ENCODE measurements at regions not wholly inside any gene's neighbourhood (a gene's known extent, or its start where the extent isn't known, plus 50 kb on each side); places are given as distances from the start of the nearest gene placed in this dataset.
"Not testable (repeated sequence)": the region's sequence is repeated elsewhere in the genome, so short reads cannot be mapped to it uniquely, and the experiment has no call there.

DNA sequence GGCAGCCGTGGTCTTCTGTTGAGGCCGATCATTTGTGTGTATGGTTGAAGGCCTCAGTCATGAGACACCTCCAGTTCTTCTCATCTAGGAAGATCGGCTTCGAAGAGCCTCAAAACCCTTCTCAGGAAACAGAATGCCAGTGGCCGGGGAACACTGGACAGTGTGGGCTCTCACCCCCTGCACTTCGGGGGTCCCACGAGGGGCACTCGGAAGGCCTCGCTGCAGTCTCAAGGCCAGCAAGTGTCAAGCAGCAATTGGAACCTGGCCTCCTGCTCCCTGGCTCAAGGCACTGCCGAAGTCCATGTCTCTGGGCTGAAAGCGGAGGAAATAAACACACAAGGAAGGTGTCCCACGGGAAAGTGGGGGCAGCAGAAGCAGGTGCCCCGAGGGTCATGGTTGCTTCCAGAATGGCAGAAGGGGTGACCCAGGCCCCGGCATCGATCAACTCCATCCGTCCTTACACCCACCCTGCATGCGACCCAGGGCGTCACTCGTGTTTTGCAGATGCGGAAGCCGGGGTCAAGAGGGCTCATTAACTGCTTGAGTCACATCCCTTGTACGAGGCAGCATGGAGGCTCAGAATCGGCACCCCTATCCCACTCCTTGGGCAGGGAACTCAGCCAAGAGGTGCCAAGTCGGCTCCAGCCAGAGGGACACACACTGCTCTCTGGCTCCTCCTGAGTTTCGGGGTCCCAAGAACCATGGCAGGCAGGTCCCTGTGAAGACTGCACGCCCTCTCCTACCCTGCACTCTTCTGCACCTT is 231.3 kb upstream of the SHH start:
- intact Hi-C loops (cut with micrococcal nuclease): no loop called here

- intact Hi-C loops (cut with micrococcal nuclease): no loop called here
Measured at GRCh38 chr7:156041398-156041797, 229.1 kb upstream of the SHH start.

DNA sequence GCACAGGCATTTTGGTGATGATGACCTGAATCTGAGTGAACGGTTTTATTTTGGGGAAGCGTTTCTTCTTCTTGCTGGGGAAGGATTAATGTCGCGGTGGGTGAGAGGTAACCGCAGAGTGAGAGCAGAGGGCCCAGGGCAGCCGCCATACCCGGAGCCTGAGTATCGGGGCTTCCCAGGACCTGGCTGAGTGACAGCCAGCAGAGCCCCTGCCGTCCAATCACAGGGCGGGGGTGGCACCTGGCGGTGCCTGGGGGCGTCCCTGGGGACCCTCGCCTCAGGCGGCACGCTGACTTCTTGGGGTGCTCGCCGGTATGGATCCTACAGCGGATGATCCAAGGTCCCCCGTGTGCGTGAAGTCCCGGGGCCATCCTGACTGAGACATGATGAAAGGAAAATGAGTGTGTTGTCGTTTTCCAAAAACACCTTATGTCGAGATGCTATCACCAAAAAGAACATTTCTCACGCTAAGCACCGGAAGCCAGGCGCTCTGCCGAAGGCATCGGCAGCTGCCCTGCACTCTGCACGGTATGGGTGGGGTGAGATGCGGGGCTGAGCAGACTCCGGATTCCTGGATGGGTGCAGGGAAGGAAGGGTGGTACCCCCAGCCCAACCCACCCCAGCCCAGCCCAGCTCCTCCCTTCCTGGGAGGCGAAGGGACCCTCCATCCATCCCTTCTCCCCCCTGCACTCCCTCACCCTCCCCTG is 227.9 kb upstream of the SHH start:
- intact Hi-C loops (cut with micrococcal nuclease): no loop called here

DNA sequence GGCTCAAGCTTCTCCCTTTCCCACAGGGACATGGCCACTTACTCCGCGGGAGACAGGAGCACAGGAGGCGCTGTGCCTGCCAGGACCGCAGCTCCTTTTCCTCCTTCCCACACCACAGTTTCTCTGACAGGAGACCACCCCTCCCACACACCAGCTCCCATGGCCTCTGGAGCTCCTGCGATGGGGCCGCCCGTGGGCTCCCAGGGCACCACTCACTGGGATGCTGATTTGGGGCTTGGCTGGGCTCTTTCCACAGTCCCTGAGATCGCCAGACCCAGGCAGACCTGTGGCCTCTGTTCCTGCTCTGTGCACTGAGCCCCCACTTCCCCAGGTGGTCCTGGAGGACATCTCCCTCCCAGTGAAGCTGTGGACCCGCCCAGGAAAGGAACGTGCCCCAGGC is 226.9 kb upstream of the SHH start:
- intact Hi-C loops (cut with micrococcal nuclease): no loop called here

DNA sequence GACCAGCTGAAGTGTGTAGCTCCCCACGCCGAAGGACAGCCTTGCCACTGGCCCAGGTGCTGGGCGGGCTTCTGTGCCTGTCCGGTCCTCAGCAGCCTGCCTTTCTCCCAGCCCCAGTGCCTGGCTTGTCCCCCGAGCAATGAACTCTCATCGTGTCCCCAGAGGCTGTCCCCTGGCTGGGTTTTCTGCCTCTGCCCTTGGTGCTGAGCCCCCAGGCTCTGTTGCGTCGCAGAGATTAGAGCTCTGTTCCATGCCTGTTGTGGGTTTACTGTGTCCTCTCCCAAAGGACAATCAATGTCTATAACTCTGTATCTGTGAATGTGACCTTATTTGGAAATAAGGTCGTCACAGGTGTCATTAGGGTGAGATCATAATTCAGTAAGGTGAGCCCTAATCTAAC is 226.1 kb upstream of the SHH start:
- intact Hi-C loops (cut with micrococcal nuclease): no loop called here

DNA sequence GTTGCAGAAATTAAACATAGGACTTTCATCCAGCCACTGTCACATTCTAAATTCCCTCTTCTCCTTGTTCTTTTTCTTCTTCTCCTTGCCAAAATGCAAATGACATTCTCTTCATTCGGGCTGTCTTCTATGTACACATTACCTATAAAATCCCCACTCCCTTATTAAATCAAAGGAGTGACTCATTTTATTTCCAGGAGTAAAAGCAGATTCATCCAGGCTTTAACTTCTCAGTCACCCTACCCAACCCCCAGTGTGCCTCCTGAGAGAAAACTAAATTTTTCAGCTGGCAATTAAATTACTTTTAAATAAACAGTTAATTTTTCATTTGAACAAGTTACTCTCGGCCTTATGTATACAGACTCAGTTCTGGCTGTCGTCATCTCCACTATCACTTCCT is 223.9 kb upstream of the SHH start:
- intact Hi-C loops (cut with micrococcal nuclease): no loop called here

DNA sequence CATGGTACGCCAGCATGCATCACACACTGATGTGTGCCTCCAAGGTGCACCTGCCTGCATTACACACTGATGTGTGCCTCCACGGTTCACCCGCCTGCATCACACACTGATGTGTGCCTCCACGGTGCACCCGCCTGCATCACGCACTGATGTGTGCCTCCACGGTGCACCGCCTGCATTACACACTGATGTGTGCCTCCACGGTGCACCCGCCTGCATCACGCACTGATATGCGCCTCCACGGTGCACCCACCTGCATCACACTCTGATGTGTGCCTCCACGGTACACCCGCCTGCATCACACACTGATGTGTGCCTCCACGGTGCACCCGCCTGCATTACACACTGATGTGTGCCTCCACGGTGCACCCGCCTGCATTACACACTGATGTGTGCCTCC is 223.1 kb upstream of the SHH start:
- intact Hi-C loops (cut with micrococcal nuclease): not testable (repeated sequence)

GRCh38 chr7:156034397-156034796 is 222.1 kb upstream of the SHH start:
- intact Hi-C loops (cut with micrococcal nuclease): no loop called here

- intact Hi-C loops (cut with micrococcal nuclease): no loop called here
Measured at GRCh38 chr7:156032973-156033372, 220.7 kb upstream of the SHH start.

- intact Hi-C loops (cut with micrococcal nuclease): no loop called here
Measured at GRCh38 chr7:156031679-156032478, 219.6 kb upstream of the SHH start.

DNA sequence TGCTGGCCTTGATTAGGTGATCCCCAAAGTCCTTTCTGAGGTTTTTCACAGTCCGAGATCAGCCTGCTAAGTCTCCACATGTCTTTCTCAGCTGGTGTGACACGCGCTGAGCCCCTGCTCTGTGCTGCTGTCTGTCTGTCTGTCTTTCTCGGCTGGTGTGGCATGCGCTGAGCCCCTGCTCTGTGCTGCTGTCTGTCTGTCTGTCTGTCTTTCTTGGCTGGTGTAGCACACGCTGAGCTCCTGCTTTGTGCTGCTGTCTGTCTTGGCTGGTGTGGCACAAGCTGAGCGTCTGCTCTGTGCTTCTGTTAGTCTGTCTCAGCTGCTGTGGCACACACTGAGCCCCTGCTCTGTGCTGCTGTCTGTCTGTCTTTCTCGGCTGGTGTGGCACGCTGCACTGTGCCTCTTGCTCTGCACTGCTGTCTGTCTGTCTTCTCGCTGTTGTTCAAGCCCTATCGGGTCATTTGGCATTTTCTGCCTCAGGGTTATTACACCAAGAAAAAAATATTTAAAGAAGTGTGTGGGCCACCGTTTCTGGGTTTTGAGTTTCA is 217.3 kb upstream of the SHH start:
- intact Hi-C loops (cut with micrococcal nuclease): no loop called here

- intact Hi-C loops (cut with micrococcal nuclease): no loop called here
Measured at GRCh38 chr7:156028521-156028920, 216.3 kb upstream of the SHH start.

DNA sequence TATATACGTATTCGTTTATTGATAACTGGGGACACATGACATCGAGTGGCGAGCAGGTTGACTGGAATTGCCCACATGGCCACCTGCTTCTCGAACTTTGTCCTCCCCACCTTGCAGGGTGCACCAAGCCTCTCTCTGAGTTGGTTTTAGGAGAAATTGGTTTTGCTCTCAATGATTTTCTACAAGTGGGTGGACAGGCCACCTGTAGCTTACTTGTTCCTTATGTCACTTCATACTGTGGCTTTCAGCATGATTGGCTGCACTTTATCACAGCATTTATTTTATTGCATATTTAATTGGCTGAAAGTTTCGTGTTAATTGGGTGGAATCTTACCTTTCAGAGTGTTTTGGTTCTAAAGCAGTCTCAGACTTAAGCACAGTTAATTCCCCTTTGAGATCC is 215.6 kb upstream of the SHH start:
- intact Hi-C loops (cut with micrococcal nuclease): no loop called here

- intact Hi-C loops (cut with micrococcal nuclease): no loop called here
Measured at GRCh38 chr7:156026603-156027002, 214.3 kb upstream of the SHH start.

DNA sequence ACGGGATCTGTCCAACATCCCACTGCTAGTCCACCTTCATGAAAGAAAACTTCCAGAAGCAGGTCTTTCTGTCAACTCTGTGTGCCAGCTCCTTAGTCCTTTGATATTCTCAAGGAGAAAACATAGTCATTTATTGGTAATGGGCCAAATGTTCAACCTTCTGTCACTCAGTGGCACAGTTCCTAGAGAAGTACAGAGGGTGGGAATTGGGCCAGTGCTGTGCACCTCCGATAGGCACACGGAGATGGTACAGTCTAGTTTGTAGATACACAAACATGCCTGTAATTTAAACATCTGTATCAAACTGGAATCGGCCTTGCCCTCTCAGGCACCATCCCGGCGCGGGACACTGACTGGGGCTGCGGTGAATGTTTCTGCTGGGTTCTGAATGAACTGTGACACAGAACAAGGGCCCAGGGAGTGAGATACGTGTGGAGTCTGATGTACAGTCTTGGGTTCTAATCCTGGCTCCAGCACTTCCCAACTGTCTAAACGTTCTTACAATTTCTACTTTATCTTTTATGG is 213.9 kb upstream of the SHH start:
- intact Hi-C loops (cut with micrococcal nuclease): no loop called here

- intact Hi-C loops (cut with micrococcal nuclease): no loop called here
Measured at GRCh38 chr7:156025675-156026074, 213.4 kb upstream of the SHH start.

DNA sequence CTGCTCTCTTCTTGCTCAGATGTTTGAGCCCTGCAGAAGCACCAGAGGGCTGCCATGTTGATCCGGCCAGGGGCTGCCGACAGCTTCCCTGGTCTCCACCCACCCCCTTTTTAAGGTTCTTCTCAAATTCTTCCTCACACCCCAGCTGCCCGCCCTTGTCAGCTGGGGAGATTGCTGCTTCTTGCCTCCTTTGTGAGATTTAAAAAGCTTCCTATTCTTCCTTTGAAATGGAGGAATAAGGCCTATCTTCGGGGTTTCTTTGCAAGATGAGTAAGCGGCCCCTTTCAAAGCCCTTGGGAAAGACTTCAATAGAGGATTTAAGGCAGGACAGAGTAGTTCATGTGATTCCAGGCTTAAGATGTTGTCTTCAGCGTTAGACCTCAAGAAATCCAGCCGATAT is 211.9 kb upstream of the SHH start:
- intact Hi-C loops (cut with micrococcal nuclease): no loop called here

- intact Hi-C loops (cut with micrococcal nuclease): no loop called here
Measured at GRCh38 chr7:156022483-156023459, 210.5 kb upstream of the SHH start.

DNA sequence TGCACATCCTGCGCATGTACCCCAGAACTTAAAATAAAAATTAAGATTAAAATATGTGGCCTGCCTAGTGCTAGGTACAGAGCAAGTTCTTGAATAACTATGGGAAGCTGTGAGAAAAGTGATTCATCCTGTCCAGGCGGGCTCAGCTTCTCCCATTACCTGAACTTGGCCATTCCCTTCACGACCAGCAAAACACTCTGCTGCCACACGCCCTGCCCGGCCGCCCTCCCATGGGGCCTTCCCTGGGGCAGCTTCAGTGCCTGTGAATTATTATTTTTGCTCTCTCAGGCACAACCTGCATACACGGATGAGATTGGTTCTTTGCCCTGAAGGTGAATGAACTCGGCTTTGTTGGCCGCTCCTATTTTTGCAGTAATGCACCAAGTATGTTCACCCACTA is 209.2 kb upstream of the SHH start:
- intact Hi-C loops (cut with micrococcal nuclease): no loop called here

DNA sequence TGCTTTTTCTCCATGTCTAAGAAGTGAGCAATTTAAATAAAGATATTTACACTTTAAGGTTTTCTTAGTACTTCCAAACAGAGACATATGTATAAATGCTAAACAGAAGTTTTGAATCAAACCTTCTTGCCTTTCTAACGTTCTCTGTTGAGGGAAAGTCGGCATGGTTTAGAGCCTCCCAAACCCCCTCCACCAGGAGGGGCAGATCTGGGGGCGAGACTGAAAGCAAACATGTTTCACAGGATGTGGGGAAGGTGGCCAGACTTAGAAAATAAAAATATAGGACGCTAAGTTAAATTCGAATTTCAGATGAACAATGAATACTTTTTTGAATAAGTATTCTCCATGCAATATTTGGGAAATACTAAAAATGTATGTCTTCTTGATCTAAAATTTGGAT is 208.3 kb upstream of the SHH start:
- intact Hi-C loops (cut with micrococcal nuclease): no loop called here
